Tibial artery (tissue), 4 donors: ENCODE measurements at regions not wholly inside any gene's neighbourhood (a gene's known extent, or its start where the extent isn't known, plus 50 kb on each side); places are given as distances from the start of the nearest gene placed in this dataset.
"Not testable (repeated sequence)": the region's sequence is repeated elsewhere in the genome, so short reads cannot be mapped to it uniquely, and the experiment has no call there.

Experiments used
- DNase-seq, 2 donors: peaks; one replicate each; pipeline ENCODE4 v3.0.0-alpha.2; 2019
- H3K27ac ChIP-seq, 2 donors: fragments of 200-600 bp; sonication (generic) in 1 of 2; 1 replicate in 1 of 2; 2 replicates in 1 of 2; pipeline ENCODE4 v1.5.1; 2018 to 2019; ENCODE audit warnings: mild to moderate bottlenecking in 1 of 2
- H3K27me3 ChIP-seq, 2 donors: fragments of 200-600 bp; sonication (generic) in 1 of 2; one replicate each; pipeline versions ENCODE4 v1.5.1 to v1.6.0; 2016 to 2019
- H3K36me3 ChIP-seq, 3 donors: fragments of 200-600 bp; sonication (generic) in 2 of 3; one replicate each; pipeline ENCODE4 v1.5.1; 2016 to 2019; ENCODE audit warnings: mild to moderate bottlenecking in 2 of 3
- H3K4me1 ChIP-seq, 4 donors: fragments of 200-600 bp; sonication (generic) in 2 of 4; 1 replicate in 3 of 4; 2 replicates in 1 of 4; pipeline ENCODE4 v1.5.1; 2016 to 2019
- H3K4me3 ChIP-seq, 2 donors: fragments of 200-600 bp; sonication (generic) in 1 of 2; 1 replicate in 1 of 2; 2 replicates in 1 of 2; pipeline ENCODE4 v1.5.1; 2018 to 2019; ENCODE audit warnings: mild to moderate bottlenecking in 2 of 2
- H3K9me3 ChIP-seq, 3 donors: fragments of 200-600 bp; sonication (generic) in 1 of 3; one replicate each; pipeline ENCODE4 v1.5.1; 2016 to 2019
- intact Hi-C: fragments of 100-400 bp; cut with DNase I; formaldehyde crosslinking; loops from one replicate; pipeline ENCODE4 v1.15.0; 2023; ENCODE audit warnings: low total_unique reads
- TF ChIP-seq, protein P1 (sequence below), 2 experiments: fragments of 200-600 bp in 1 of 2; fragments of 450-650 bp in 1 of 2; IDR thresholded peaks; one replicate each; pipeline ENCODE4 v1.5.1; 2017 to 2019; ENCODE audit warnings: antibody characterized with exemption in 2 of 2, mild to moderate bottlenecking in 1 of 2, moderate library complexity in 1 of 2

DNA sequence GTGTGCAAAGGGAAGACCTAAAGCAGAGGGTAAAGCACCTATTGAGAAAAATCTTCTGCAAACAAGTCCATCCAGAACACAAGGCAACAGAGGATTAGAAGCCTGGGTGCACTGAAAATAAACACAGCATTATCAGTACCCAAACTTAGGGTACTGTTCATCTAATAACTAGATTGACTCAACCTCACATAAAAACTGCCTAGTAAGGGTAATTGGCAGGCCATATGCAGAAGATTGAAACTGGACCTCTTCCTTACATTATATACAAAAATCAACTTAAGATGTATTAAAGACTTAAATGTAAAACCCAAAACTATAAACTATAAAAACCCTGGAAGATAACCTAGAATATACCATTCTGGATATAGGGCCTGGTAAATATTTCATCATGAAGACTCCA is 91.2 kb upstream of the SIRPG start:
- Histone ChIP-seq H3K4me3 (no peak overlapping the region), H3K27me3 (no peaks in the 10 kb centered on the region), H3K4me1 (no peaks in the 10 kb centered on the region), H3K9me3 (no peaks in the 10 kb centered on the region), H3K36me3 (no peaks in the 10 kb centered on the region), H3K27ac (no peak overlapping the region)
- TF ChIP-seq, protein P1, sequence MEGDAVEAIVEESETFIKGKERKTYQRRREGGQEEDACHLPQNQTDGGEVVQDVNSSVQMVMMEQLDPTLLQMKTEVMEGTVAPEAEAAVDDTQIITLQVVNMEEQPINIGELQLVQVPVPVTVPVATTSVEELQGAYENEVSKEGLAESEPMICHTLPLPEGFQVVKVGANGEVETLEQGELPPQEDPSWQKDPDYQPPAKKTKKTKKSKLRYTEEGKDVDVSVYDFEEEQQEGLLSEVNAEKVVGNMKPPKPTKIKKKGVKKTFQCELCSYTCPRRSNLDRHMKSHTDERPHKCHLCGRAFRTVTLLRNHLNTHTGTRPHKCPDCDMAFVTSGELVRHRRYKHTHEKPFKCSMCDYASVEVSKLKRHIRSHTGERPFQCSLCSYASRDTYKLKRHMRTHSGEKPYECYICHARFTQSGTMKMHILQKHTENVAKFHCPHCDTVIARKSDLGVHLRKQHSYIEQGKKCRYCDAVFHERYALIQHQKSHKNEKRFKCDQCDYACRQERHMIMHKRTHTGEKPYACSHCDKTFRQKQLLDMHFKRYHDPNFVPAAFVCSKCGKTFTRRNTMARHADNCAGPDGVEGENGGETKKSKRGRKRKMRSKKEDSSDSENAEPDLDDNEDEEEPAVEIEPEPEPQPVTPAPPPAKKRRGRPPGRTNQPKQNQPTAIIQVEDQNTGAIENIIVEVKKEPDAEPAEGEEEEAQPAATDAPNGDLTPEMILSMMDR (IDR thresholded peaks at IDR 0.05) = no peak
- intact Hi-C loops = no loop called here
- DNase-seq = no peak

DNA sequence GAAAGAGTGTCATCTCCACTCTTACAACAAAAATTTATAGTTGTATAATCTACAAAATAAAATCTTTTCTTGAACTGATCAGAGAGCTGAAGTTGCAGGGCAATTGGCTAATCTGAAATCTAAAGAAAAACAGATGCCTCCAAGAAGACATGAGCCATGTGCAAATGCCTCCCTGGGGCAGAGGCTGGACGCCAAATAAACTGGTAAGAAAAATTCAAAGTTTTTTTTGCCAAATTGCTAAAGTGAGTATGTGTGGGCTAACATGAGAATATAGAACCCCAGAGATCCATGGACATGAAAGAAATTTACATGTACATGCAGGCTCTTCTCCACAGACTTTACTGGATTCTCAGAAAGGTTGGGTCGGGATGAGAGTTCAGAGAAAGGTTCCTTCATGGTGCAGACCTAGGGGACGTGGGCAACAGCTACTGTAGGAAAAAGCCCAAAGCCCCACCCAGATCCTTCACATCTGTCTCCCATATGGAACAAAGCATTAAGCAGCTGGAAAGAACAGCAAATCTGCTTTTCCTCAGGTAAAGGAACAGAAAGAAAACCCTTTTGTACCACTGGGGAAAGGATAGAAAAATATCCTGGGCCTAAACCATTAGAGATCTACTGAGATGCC is 90.5 kb upstream of the SIRPG start:
- TF ChIP-seq, protein P1 (IDR thresholded peaks at IDR 0.05) = no peak
- Histone ChIP-seq H3K9me3 (no peaks in the 10 kb centered on the region), H3K27ac (no peak overlapping the region), H3K36me3 (no peaks in the 10 kb centered on the region), H3K27me3 (no peaks in the 10 kb centered on the region), H3K4me1 (no peaks in the 10 kb centered on the region), H3K4me3 (no peak overlapping the region)
- intact Hi-C loops = no loop called here
- DNase-seq = no peak

DNA sequence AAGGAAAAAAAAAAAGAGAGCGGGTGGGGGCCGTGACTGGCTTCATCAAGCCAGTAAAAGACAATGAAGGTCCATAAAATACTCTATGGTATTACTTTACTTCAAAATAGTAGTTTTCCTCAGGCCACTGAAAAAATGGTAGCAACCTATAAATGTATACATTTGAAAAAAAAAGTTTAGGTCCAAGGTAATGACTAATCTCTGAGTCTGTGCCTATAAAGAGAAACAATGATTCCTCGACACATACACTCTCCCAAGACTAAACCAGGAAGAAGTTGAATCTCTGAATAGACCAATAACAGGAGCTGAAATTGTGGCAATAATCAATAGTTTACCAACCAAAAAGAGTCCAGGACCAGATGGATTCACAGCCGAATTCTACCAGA is 84.5 kb upstream of the SIRPG start:
- H3K9me3 ChIP-seq, H3K27ac ChIP-seq, H3K4me3 ChIP-seq, H3K4me1 ChIP-seq, intact Hi-C loops, H3K27me3 ChIP-seq, DNase-seq, H3K36me3 ChIP-seq: not testable (repeated sequence)

DNA sequence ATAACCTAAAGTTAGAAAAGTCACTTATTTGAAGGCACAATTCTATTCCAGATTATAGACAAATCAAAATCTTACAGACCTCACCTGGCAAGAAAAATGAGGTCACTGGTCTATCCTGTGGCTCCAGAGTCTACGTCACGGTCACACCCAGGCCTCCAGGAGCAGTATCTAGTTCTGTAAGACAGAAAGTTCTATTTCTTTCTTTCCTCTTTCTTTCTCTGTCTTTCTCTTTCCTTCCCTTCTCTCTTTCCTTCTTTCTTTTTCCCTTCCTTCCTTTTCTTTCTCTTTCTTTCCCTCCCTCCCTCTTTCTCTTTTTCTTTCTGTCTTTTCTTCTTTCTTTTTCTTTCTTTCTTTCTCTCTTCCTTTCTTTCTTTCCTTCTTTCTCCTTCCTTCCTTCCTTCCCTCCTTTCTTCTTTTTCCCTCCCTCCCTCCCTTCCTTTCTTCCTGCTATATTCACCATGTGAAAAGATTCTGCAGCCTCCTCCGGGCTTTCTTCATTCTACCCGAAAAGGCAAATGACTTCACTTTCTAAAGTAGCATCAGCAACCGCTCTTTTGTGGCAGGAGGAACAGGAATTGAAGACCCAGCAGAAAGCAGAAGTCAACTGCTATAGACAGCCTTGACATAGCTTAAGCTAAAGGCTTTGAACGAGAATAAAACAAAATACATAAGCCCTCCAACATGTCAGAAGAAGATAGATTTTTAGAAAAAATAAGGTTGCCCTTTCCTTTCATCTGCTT is 83.9 kb upstream of the SIRPG start:
- Histone ChIP-seq H3K4me3 (no peak overlapping the region), H3K9me3 (no peaks in the 10 kb centered on the region), H3K36me3 (no peaks in the 10 kb centered on the region), H3K27ac (no peak overlapping the region), H3K27me3 (no peaks in the 10 kb centered on the region), H3K4me1 (no peaks in the 10 kb centered on the region)
- intact Hi-C loops = no loop called here
- TF ChIP-seq, protein P1 (IDR thresholded peaks at IDR 0.05) = no peak
- no peak for DNase-seq

DNA sequence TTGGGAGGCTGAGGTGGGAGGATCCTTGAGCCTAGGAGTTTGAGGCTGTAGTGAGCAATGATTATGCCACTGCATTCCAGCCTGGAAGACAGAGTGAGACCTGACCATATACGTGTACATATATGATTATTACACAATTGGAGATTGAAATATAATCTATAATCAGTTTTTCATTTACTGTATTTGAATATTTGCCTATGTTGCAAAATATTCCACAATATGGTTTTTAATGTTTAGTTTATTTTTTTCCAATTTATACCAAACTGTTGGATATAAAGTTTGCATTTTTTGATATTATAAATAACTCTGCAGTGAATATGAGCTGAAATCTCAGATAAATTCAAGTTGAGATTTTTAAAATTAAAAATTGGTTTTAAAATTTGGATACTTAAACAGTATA is 79.6 kb upstream of the SIRPG start:
- Histone ChIP-seq H3K4me3 (no peak overlapping the region), H3K9me3 (no peaks in the 10 kb centered on the region), H3K36me3 (no peaks in the 10 kb centered on the region), H3K4me1 (no peaks in the 10 kb centered on the region), H3K27ac (no peak overlapping the region), H3K27me3 (no peaks in the 10 kb centered on the region)
- no peak for DNase-seq
- TF ChIP-seq, protein P1 (IDR thresholded peaks at IDR 0.05) = no peak
- intact Hi-C loops = no loop called here

DNA sequence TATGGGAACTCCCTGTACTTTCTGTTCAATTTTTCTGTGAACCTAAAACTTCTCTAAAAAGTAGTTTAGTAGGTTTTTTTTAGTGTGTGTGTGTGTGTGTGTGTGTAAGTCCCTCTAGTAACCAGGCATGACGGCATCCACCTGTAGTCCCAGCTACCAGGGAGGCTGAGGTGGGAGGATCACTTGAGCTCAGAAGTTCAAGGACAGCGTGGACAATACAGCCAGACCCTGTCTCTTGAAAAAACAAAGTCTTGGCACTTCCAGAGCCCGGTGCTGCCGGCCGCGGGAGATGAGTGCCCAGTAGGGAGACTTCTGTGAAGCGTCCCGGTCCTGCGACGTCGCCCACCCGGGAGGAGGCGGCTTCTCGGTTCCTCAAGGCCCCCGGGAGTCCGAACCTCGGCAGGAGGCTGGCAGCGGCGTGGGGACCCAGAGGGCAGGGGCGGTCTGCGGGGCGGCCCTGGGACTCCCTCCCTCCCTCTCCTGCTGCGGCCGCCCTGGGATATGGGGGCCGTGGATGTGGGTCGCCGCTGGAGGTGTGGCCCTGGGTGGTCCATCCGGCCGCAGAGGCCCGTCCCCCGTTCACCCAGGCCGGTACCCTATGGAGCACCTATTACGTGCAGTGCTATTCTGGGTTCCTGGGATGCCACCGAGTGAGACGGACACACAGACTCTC is 78.0 kb upstream of the SIRPG start:
- Histone ChIP-seq H3K36me3 (no peaks in the 10 kb centered on the region), H3K4me1 (no peaks in the 10 kb centered on the region), H3K9me3 (no peaks in the 10 kb centered on the region), H3K4me3 (no peak overlapping the region), H3K27me3 (no peaks in the 10 kb centered on the region), H3K27ac (no peak overlapping the region)
- DNase-seq = no peak
- intact Hi-C loops = no loop called here
- TF ChIP-seq, protein P1 (IDR thresholded peaks at IDR 0.05) = no peak
